NB4 (cell line): ENCODE measurements at regions not wholly inside any gene's neighbourhood (a gene's known extent, or its start where the extent isn't known, plus 50 kb on each side); places are given as distances from the start of the nearest gene placed in this dataset.

ENCODE experiments used
- DNase-seq: peaks from one replicate; pipeline ENCODE4 v3.0.0; 2010; ENCODE audit warnings: low read depth
- H3K4me3 ChIP-seq: one replicate; pipeline ENCODE4 v1.5.1; 2011; ENCODE audit warnings: mild to moderate bottlenecking, low read depth, low read length, moderate library complexity
- CTCF ChIP-seq: IDR thresholded peaks from one replicate; pipeline ENCODE4 v1.5.1; 2012; ENCODE audit warnings: low read depth, low read length
- MAX ChIP-seq: IDR thresholded peaks from 2 replicates; pipeline ENCODE4 v1.6.1; 2011; ENCODE audit warnings: low read depth, low read length
- MYC ChIP-seq: IDR thresholded peaks from 2 replicates; pipeline ENCODE4 v1.6.1; 2011; ENCODE audit warnings: low read depth, low read length
- POLR2A ChIP-seq: IDR thresholded peaks from 2 replicates; pipeline ENCODE4 v1.6.1; 2011; ENCODE audit warnings: mild to moderate bottlenecking; ENCODE audit not compliant: insufficient read length; ENCODE audit errors: extremely low read depth

- TF ChIP-seq MYC (no peak), POLR2A (no peak), CTCF (no peak), MAX (no peak)
- DNase-seq: no peak
- H3K4me3 ChIP-seq: no peak overlapping the region
Observed at GRCh38 chr2:4895371-4895770, 796.8 kb upstream of the SOX11 start.

- DNase-seq: no peak
- no peak overlapping the region for H3K4me3 ChIP-seq
- TF ChIP-seq MYC: no peak
- TF ChIP-seq CTCF: no peak
- no peak for TF ChIP-seq POLR2A
- no peak for TF ChIP-seq MAX
Observed at GRCh38 chr2:4898706-4899105, 793.5 kb upstream of the SOX11 start.

- H3K4me3 ChIP-seq: no peak overlapping the region
- TF ChIP-seq POLR2A (no peak), CTCF (no peak), MYC (no peak), MAX (no peak)
- no peak for DNase-seq
Observed at GRCh38 chr2:4900242-4900641, 791.9 kb upstream of the SOX11 start.

- DNase-seq: no peak
- no peak overlapping the region for H3K4me3 ChIP-seq
- TF ChIP-seq MYC (no peak), CTCF (no peak), MAX (no peak), POLR2A (no peak)
Observed at GRCh38 chr2:4900861-4901770, 791.1 kb upstream of the SOX11 start.

GRCh38 chr2:4903656-4904348, 788.4 kb upstream of the SOX11 start:
- no peak for DNase-seq
- TF ChIP-seq POLR2A (no peak), MYC (no peak), CTCF (no peak), MAX (no peak)
- H3K4me3 ChIP-seq: no peak overlapping the region
